ENCODE measurements at regions not wholly inside any gene's neighbourhood (a gene's known extent, or its start where the extent isn't known, plus 50 kb on each side); places are given as distances from the start of the nearest gene placed in this dataset.
A peak's percentile ranks its signal among the peaks of the same experiment; 100 is the strongest.

DNA sequence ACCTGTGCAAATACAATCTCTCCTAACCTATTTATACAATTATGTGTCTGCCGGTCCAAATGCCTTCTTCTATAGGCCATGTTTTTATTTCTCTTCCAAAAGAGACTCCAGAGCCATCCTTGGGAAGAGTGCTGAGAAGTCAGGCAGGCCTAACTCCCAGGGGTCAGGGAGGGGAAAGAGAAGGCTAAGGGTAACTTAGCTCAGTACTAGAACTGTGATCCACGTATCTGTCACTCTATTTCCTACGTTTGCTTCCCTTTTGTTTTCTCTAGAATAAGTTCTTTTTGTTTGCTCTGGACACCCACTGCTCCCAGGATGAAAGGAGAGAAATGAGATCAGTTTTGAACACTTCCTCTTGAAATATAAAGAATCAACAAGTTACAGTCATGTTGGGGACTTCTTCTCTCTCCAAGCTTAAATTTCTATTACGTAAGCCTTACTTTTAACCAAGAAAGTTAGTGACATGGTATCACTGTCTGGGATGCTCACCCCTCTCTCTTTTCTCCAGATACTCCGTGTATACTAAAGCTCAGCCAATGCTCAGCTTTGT is 79.2 kb downstream of the DAD1 start:
- peak in 1 of 2 experiments; percentile 30 for DNase-seq (ENCODE audit: low read depth in 1 of 2, low spot score in 1 of 2)
- peak overlapping the region; percentile 20 for H3K27ac ChIP-seq (replicated peaks)

DNA sequence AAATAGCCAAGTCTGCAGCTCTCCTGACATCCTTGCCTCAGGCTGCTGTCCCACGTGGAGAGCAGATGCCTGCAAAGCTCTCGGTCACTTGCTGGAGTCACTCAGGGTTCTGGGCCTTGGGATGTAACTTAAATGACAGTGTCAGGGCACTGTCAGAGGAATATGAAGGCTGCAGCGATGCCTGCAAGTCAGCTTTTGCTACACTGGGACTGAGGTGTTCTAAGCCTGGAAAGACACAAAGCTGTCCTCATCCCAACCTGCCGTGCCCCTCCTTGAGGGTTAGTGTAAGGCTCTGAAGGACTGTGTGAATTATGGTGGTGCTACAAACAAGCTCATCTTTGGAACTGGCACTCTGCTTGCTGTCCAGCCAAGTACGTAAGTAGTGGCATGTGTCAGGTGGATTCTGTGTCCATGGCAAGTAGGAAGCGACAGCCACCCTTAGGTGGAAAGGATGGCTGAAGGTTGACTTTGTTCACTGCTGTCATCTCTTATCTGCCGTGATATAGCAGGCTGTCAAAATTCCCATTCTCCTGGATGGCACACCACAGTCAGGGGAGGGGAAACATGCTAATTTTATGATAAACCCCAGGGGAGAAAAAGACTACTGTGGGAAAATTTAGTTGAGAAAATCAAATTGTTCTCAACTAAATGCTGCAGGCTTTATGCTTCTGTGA is 79.9 kb downstream of the DAD1 start:
- Histone ChIP-seq H3K27ac (replicated peaks) (peak overlapping the region; percentile 20; the same call in 1 of the 2 replicates), H3K27me3 (ENCODE audit: insufficient read depth, poor library complexity, severe bottlenecking) (no peaks in the 10 kb centered on the region), H3K4me3 (replicated peaks; ENCODE audit: insufficient read depth, low read length) (no peak overlapping the region)
- no peak for DNase-seq (ENCODE audit: low read depth in 1 of 2, low spot score in 1 of 2)
- TF ChIP-seq, protein P1, sequence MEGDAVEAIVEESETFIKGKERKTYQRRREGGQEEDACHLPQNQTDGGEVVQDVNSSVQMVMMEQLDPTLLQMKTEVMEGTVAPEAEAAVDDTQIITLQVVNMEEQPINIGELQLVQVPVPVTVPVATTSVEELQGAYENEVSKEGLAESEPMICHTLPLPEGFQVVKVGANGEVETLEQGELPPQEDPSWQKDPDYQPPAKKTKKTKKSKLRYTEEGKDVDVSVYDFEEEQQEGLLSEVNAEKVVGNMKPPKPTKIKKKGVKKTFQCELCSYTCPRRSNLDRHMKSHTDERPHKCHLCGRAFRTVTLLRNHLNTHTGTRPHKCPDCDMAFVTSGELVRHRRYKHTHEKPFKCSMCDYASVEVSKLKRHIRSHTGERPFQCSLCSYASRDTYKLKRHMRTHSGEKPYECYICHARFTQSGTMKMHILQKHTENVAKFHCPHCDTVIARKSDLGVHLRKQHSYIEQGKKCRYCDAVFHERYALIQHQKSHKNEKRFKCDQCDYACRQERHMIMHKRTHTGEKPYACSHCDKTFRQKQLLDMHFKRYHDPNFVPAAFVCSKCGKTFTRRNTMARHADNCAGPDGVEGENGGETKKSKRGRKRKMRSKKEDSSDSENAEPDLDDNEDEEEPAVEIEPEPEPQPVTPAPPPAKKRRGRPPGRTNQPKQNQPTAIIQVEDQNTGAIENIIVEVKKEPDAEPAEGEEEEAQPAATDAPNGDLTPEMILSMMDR (IDR thresholded peaks at IDR 0.05; ENCODE audit: insufficient read depth, low read length) = no peak
- no peak for TF ChIP-seq SPI1 (IDR thresholded peaks at IDR 0.05; ENCODE audit: borderline replicate concordance, low read depth)
- TF ChIP-seq GABPA (IDR thresholded peaks at IDR 0.05; ENCODE audit: low read depth) = no peak
- TF ChIP-seq POLR2AphosphoS5 (IDR thresholded peaks at IDR 0.05; ENCODE audit: low read depth) = no peak

More for the DNA sequence above, 79.2 kb downstream of the DAD1 start:
- Histone ChIP-seq H3K27me3 (ENCODE audit: insufficient read depth, poor library complexity, severe bottlenecking) (no peaks in the 10 kb centered on the region), H3K4me3 (replicated peaks; ENCODE audit: insufficient read depth, low read length) (no peak overlapping the region)
- TF ChIP-seq GABPA (IDR thresholded peaks at IDR 0.05; ENCODE audit: low read depth) (no peak), POLR2AphosphoS5 (IDR thresholded peaks at IDR 0.05; ENCODE audit: low read depth) (no peak), SPI1 (IDR thresholded peaks at IDR 0.05; ENCODE audit: borderline replicate concordance, low read depth) (peak; percentile 45; the same call in 1 of the 2 replicates)
- TF ChIP-seq, protein P2, sequence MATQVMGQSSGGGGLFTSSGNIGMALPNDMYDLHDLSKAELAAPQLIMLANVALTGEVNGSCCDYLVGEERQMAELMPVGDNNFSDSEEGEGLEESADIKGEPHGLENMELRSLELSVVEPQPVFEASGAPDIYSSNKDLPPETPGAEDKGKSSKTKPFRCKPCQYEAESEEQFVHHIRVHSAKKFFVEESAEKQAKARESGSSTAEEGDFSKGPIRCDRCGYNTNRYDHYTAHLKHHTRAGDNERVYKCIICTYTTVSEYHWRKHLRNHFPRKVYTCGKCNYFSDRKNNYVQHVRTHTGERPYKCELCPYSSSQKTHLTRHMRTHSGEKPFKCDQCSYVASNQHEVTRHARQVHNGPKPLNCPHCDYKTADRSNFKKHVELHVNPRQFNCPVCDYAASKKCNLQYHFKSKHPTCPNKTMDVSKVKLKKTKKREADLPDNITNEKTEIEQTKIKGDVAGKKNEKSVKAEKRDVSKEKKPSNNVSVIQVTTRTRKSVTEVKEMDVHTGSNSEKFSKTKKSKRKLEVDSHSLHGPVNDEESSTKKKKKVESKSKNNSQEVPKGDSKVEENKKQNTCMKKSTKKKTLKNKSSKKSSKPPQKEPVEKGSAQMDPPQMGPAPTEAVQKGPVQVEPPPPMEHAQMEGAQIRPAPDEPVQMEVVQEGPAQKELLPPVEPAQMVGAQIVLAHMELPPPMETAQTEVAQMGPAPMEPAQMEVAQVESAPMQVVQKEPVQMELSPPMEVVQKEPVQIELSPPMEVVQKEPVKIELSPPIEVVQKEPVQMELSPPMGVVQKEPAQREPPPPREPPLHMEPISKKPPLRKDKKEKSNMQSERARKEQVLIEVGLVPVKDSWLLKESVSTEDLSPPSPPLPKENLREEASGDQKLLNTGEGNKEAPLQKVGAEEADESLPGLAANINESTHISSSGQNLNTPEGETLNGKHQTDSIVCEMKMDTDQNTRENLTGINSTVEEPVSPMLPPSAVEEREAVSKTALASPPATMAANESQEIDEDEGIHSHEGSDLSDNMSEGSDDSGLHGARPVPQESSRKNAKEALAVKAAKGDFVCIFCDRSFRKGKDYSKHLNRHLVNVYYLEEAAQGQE (IDR thresholded peaks at IDR 0.05; ENCODE audit: insufficient replicate concordance, low read depth) = no peak
- TF ChIP-seq, protein P1 (IDR thresholded peaks at IDR 0.05; ENCODE audit: insufficient read depth, low read length) = no peak

DNA sequence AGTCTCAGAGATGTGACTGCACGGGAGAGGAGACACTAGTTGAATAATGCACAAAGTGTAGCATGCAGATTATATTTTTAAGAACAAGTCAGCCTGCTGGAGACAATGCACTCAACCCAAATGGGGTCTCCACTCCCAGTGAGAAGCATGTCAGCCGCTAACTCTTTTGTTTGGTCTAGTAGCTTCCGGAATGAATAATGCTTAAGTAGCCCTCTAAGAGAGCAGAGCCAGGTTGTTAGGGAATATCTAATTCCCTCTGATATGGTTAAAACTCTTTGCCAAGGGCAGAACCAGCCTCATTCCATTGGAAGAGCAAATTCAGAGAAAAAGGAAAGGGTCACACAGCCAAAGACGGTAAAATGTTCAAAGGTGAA is 80.4 kb downstream of the DAD1 start:
- H3K27ac ChIP-seq (replicated peaks) = no peak overlapping the region
- no peak overlapping the region for H3K4me3 ChIP-seq (replicated peaks; ENCODE audit: insufficient read depth, low read length)
- no peak for DNase-seq (ENCODE audit: low read depth in 1 of 2, low spot score in 1 of 2)
- no peak for TF ChIP-seq SPI1 (IDR thresholded peaks at IDR 0.05; ENCODE audit: borderline replicate concordance, low read depth)
- TF ChIP-seq, protein P2 (IDR thresholded peaks at IDR 0.05; ENCODE audit: insufficient replicate concordance, low read depth) = no peak
- TF ChIP-seq POLR2AphosphoS5 (IDR thresholded peaks at IDR 0.05; ENCODE audit: low read depth) = no peak
- no peak for TF ChIP-seq GABPA (IDR thresholded peaks at IDR 0.05; ENCODE audit: low read depth)
- TF ChIP-seq, protein P1 (IDR thresholded peaks at IDR 0.05; ENCODE audit: insufficient read depth, low read length) = no peak
- no peaks in the 10 kb centered on the region for H3K27me3 ChIP-seq (ENCODE audit: insufficient read depth, poor library complexity, severe bottlenecking)
